ENCODE measurements at regions not wholly inside any gene's neighbourhood (a gene's known extent, or its start where the extent isn't known, plus 50 kb on each side); places are given as distances from the start of the nearest gene placed in this dataset.

- Mint-ChIP-seq H3K36me3 (no peaks in the 10 kb centered on the region), H3K27ac (no peak overlapping the region), H3K27me3 (peaks cover 0 to 26% (median 14%) of the 10 kb centered on the region in 5 donors), H3K4me3 (no peak overlapping the region), H3K9me3 (peaks cover 0 to 1% (median 0%) of the 10 kb centered on the region in 11 donors), H3K4me1 (no peaks in the 10 kb centered on the region)
- Histone ChIP-seq H3K36me3 (ENCODE audit: control insufficient read depth in 2 of 3, insufficient read depth in 3 of 3, low read length in 3 of 3) (no peaks in the 10 kb centered on the region), H3K4me3 (ENCODE audit: low read length) (no peak overlapping the region), H3K9me3 (ENCODE audit: control insufficient read depth in 2 of 3, low read length in 3 of 3) (no peaks in the 10 kb centered on the region), H3K27me3 (ENCODE audit: control insufficient read depth in 2 of 2, insufficient read depth in 2 of 2, low read length in 2 of 2) (no peaks in the 10 kb centered on the region), H3K27ac (ENCODE audit: low read depth, low read length) (no peak overlapping the region), H3K4me1 (ENCODE audit: control insufficient read depth in 2 of 2, insufficient read depth in 2 of 2, low read length in 2 of 2) (no peaks in the 10 kb centered on the region)
- ChIA-PET POLR2A (no interaction called here), CTCF (no interaction called here)
- no peak for ATAC-seq
- intact Hi-C loops (cut with micrococcal nuclease): no loop called here
- DNase-seq: no peak
These were observed 228.8 kb upstream of the RGMA start for GRCh38 chr15:93317772-93318171.

GRCh38 chr15:93314245-93314644 is 225.2 kb upstream of the RGMA start:
- Histone ChIP-seq H3K9me3 (ENCODE audit: control insufficient read depth in 2 of 3, low read length in 3 of 3) (no peaks in the 10 kb centered on the region), H3K27me3 (ENCODE audit: control insufficient read depth in 2 of 2, insufficient read depth in 2 of 2, low read length in 2 of 2) (no peaks in the 10 kb centered on the region), H3K4me1 (ENCODE audit: control insufficient read depth in 2 of 2, insufficient read depth in 2 of 2, low read length in 2 of 2) (no peaks in the 10 kb centered on the region), H3K27ac (ENCODE audit: low read depth, low read length) (no peak overlapping the region), H3K36me3 (ENCODE audit: control insufficient read depth in 2 of 3, insufficient read depth in 3 of 3, low read length in 3 of 3) (no peaks in the 10 kb centered on the region), H3K4me3 (ENCODE audit: low read length) (no peak overlapping the region)
- intact Hi-C loops (cut with micrococcal nuclease): no loop called here
- Mint-ChIP-seq H3K27me3 (peaks cover 0 to 22% (median 16%) of the 10 kb centered on the region in 5 donors), H3K4me1 (no peaks in the 10 kb centered on the region), H3K4me3 (no peak overlapping the region), H3K9me3 (peaks cover 0 to 2% (median 0%) of the 10 kb centered on the region in 11 donors), H3K36me3 (no peaks in the 10 kb centered on the region), H3K27ac (no peak overlapping the region)
- no peak for ATAC-seq
- POLR2A ChIA-PET: no interaction called here
- CTCF ChIA-PET: no interaction called here
- no peak for DNase-seq

DNA sequence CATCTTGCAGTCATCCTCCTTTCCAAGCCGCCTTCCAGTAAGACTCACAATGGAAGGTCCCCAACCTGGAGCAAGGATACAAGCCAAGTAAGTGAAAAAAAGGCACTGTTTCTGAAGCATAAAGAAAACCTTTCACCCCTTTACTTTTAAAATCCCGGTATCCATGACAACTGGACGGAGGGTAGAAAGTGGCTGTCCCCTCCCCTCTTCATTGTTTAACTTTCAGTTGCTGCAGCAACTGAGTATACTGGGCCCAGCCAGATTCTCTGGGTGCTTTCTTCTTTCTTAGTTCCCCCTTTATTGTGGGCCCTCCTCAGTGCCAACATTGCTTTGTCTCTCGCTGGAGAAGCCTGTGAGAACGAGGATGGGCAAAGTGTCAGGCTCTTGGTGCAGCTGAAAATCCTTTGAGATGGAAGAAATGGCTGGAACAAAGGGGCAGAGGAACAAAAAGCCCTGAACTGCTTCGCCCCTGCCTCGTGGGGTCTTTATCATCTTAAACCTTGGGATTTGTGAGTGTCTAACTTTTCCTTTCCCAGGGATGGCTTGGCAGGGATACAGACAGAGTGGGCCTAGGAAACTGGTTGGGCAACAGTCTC is 224.0 kb upstream of the RGMA start:
- Histone ChIP-seq H3K4me3 (ENCODE audit: low read length) (no peak overlapping the region), H3K27me3 (ENCODE audit: control insufficient read depth in 2 of 2, insufficient read depth in 2 of 2, low read length in 2 of 2) (no peaks in the 10 kb centered on the region), H3K4me1 (ENCODE audit: control insufficient read depth in 2 of 2, insufficient read depth in 2 of 2, low read length in 2 of 2) (no peaks in the 10 kb centered on the region), H3K36me3 (ENCODE audit: control insufficient read depth in 2 of 3, insufficient read depth in 3 of 3, low read length in 3 of 3) (no peaks in the 10 kb centered on the region), H3K9me3 (ENCODE audit: control insufficient read depth in 2 of 3, low read length in 3 of 3) (no peaks in the 10 kb centered on the region), H3K27ac (ENCODE audit: low read depth, low read length) (no peak overlapping the region)
- H3K9me3 Mint-ChIP-seq: peaks cover 0 to 2% (median 0%) of the 10 kb centered on the region in 11 donors
- intact Hi-C loops (cut with micrococcal nuclease): no loop called here
- no peaks in the 10 kb centered on the region for H3K4me1 Mint-ChIP-seq
- ChIA-PET CTCF (no interaction called here), POLR2A (no interaction called here)
- no peak for ATAC-seq
- H3K4me3 Mint-ChIP-seq: no peak overlapping the region
- peaks cover 0 to 20% (median 16%) of the 10 kb centered on the region in 5 donors for H3K27me3 Mint-ChIP-seq
- no peak for DNase-seq
- H3K36me3 Mint-ChIP-seq: no peaks in the 10 kb centered on the region
- no peak overlapping the region for H3K27ac Mint-ChIP-seq

GRCh38 chr15:93311620-93312019 is 222.6 kb upstream of the RGMA start:
- peaks cover 0 to 2% (median 0%) of the 10 kb centered on the region in 11 donors for H3K9me3 Mint-ChIP-seq
- no peaks in the 10 kb centered on the region for H3K36me3 Mint-ChIP-seq
- H3K4me1 Mint-ChIP-seq: no peaks in the 10 kb centered on the region
- Histone ChIP-seq H3K4me1 (ENCODE audit: control insufficient read depth in 2 of 2, insufficient read depth in 2 of 2, low read length in 2 of 2) (no peaks in the 10 kb centered on the region), H3K27me3 (ENCODE audit: control insufficient read depth in 2 of 2, insufficient read depth in 2 of 2, low read length in 2 of 2) (no peaks in the 10 kb centered on the region), H3K36me3 (ENCODE audit: control insufficient read depth in 2 of 3, insufficient read depth in 3 of 3, low read length in 3 of 3) (no peaks in the 10 kb centered on the region), H3K4me3 (ENCODE audit: low read length) (no peak overlapping the region), H3K9me3 (ENCODE audit: control insufficient read depth in 2 of 3, low read length in 3 of 3) (no peaks in the 10 kb centered on the region), H3K27ac (ENCODE audit: low read depth, low read length) (no peak overlapping the region)
- CTCF ChIA-PET: no interaction called here
- peaks cover 0 to 17% (median 10%) of the 10 kb centered on the region in 5 donors for H3K27me3 Mint-ChIP-seq
- H3K27ac Mint-ChIP-seq: no peak overlapping the region
- intact Hi-C loops (cut with micrococcal nuclease): no loop called here
- no peak for DNase-seq
- POLR2A ChIA-PET: no interaction called here
- no peak overlapping the region for H3K4me3 Mint-ChIP-seq
- no peak for ATAC-seq

DNA sequence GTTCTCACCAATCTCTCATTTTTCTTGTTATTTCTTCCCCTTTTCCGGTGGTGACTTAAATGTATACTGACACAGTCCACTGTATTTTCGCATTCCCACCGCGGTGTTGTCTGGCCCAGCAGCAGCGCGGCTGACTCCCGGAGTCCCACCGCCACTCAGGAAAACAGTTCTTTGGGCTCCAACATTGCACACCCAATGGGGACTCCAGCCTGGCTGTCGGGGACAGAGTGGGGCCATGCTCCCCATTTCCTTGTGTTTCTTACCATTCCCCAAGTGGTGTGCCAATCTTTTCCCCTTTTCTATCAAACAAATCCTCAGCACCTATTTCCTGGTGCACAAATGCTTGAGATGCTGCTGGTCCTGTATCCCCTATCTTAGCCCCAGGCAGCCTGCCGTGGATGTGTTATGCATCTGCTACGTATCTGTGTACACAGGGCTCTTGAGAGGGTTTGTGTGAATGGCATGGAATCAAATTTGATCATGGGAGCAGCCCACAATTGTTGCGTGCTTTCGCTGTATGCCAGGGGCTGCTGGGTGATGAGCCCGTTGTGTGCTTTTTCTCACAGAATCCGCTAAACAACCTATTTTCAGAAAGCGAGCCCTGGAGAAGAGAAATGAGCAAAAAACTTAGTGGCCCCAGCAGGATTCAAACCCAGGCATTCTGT is 219.1 kb upstream of the RGMA start:
- Mint-ChIP-seq H3K27me3 (peaks cover 0 to 9% (median 3%) of the 10 kb centered on the region in 5 donors), H3K27ac (no peak overlapping the region), H3K9me3 (peaks cover 0 to 4% (median 0%) of the 10 kb centered on the region in 11 donors), H3K4me1 (no peaks in the 10 kb centered on the region), H3K36me3 (no peaks in the 10 kb centered on the region), H3K4me3 (no peak overlapping the region)
- intact Hi-C loops (cut with micrococcal nuclease): loop anchor here in 1 of 2 donors (10.0 kb wide), 1 partner anchor 223 kb away; the partner anchor contains the start of gene RGMA
- H3K27ac ChIP-seq (ENCODE audit: low read depth, low read length): no peak overlapping the region
- H3K4me3 ChIP-seq (ENCODE audit: low read length): no peak overlapping the region
- DNase-seq (no peak), ATAC-seq (no peak)
- H3K4me1 ChIP-seq (ENCODE audit: control insufficient read depth in 2 of 2, insufficient read depth in 2 of 2, low read length in 2 of 2): no peaks in the 10 kb centered on the region
- POLR2A ChIA-PET: no interaction called here
- no peaks in the 10 kb centered on the region for H3K9me3 ChIP-seq (ENCODE audit: control insufficient read depth in 2 of 3, low read length in 3 of 3)
- H3K36me3 ChIP-seq (ENCODE audit: control insufficient read depth in 2 of 3, insufficient read depth in 3 of 3, low read length in 3 of 3): no peaks in the 10 kb centered on the region
- CTCF ChIA-PET: no interaction called here
- no peaks in the 10 kb centered on the region for H3K27me3 ChIP-seq (ENCODE audit: control insufficient read depth in 2 of 2, insufficient read depth in 2 of 2, low read length in 2 of 2)

DNA sequence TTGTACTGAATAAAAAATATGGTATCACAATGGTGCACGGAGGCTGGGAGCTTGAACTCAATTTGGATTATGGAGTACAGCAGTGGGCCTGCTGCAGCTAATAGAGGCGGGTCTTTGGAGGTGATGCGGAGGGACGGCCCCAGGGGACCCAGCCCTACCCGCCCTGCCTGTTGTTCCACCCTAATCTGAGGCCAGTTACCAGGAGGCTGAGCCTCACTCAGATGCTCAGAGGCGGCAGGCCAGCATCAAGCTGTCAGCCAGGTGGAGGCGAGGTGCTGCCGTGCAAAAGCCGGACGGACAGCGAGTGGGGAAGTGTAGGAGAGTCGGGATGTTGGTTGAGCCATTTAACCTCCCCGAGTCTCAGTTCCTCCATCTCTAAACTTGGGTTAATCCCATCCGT is 218.5 kb upstream of the RGMA start:
- no peak overlapping the region for H3K27ac Mint-ChIP-seq
- H3K9me3 Mint-ChIP-seq: peaks cover 0 to 4% (median 0%) of the 10 kb centered on the region in 11 donors
- no peak overlapping the region for H3K4me3 Mint-ChIP-seq
- no peak for DNase-seq
- Histone ChIP-seq H3K27me3 (ENCODE audit: control insufficient read depth in 2 of 2, insufficient read depth in 2 of 2, low read length in 2 of 2) (no peaks in the 10 kb centered on the region), H3K4me1 (ENCODE audit: control insufficient read depth in 2 of 2, insufficient read depth in 2 of 2, low read length in 2 of 2) (no peaks in the 10 kb centered on the region), H3K4me3 (ENCODE audit: low read length) (no peak overlapping the region), H3K9me3 (ENCODE audit: control insufficient read depth in 2 of 3, low read length in 3 of 3) (no peaks in the 10 kb centered on the region), H3K27ac (ENCODE audit: low read depth, low read length) (no peak overlapping the region), H3K36me3 (ENCODE audit: control insufficient read depth in 2 of 3, insufficient read depth in 3 of 3, low read length in 3 of 3) (no peaks in the 10 kb centered on the region)
- CTCF ChIA-PET: no interaction called here
- POLR2A ChIA-PET: no interaction called here
- no peak for ATAC-seq
- no peaks in the 10 kb centered on the region for H3K4me1 Mint-ChIP-seq
- intact Hi-C loops (cut with micrococcal nuclease): loop anchor here in 1 of 2 donors (10.0 kb wide), 1 partner anchor 223 kb away; the partner anchor contains the start of gene RGMA
- no peaks in the 10 kb centered on the region for H3K36me3 Mint-ChIP-seq
- H3K27me3 Mint-ChIP-seq: peaks cover 0 to 10% (median 3%) of the 10 kb centered on the region in 5 donors

GRCh38 chr15:93305306-93305705 is 216.3 kb upstream of the RGMA start:
- Mint-ChIP-seq H3K27me3 (peaks cover 0 to 19% (median 0%) of the 10 kb centered on the region in 5 donors), H3K9me3 (peaks cover 0 to 4% (median 0%) of the 10 kb centered on the region in 11 donors), H3K27ac (no peak overlapping the region), H3K4me3 (no peak overlapping the region), H3K4me1 (no peaks in the 10 kb centered on the region), H3K36me3 (no peaks in the 10 kb centered on the region)
- H3K4me3 ChIP-seq (ENCODE audit: low read length): no peak overlapping the region
- H3K27ac ChIP-seq (ENCODE audit: low read depth, low read length): no peak overlapping the region
- CTCF ChIA-PET: interaction anchor here (0.7 kb wide), 1 partner anchor 67 kb away, joined by 3 read pairs; no protein-coding TSS in a partner anchor
- H3K9me3 ChIP-seq (ENCODE audit: control insufficient read depth in 2 of 3, low read length in 3 of 3): no peaks in the 10 kb centered on the region
- ATAC-seq (no peak), DNase-seq (no peak)
- intact Hi-C loops (cut with micrococcal nuclease): loop anchor here in 1 of 2 donors (10.0 kb wide), 1 partner anchor 221 kb away; the partner anchor contains the start of gene RGMA
- no peaks in the 10 kb centered on the region for H3K36me3 ChIP-seq (ENCODE audit: control insufficient read depth in 2 of 3, insufficient read depth in 3 of 3, low read length in 3 of 3)
- H3K27me3 ChIP-seq (ENCODE audit: control insufficient read depth in 2 of 2, insufficient read depth in 2 of 2, low read length in 2 of 2): no peaks in the 10 kb centered on the region
- POLR2A ChIA-PET: no interaction called here
- no peaks in the 10 kb centered on the region for H3K4me1 ChIP-seq (ENCODE audit: control insufficient read depth in 2 of 2, insufficient read depth in 2 of 2, low read length in 2 of 2)

All from naive thymus-derived CD4-positive, alpha-beta T cell (primary cell).